Muscle layer of colon (tissue), 2 donors: ENCODE measurements at regions not wholly inside any gene's neighbourhood (a gene's known extent, or its start where the extent isn't known, plus 50 kb on each side); places are given as distances from the start of the nearest gene placed in this dataset.
"Not testable (repeated sequence)": the region's sequence is repeated elsewhere in the genome, so short reads cannot be mapped to it uniquely, and the experiment has no call there.

ENCODE experiments used
- H3K27ac ChIP-seq: one replicate; pipeline ENCODE4 v1.7.0; 2013; ENCODE audit warnings: low read depth, mild to moderate bottlenecking, low read length, moderate library complexity
- H3K27me3 ChIP-seq, 2 donors: one replicate each; pipeline ENCODE4 v1.7.0; 2013; ENCODE audit warnings: low read length in 2 of 2, mild to moderate bottlenecking in 2 of 2; ENCODE audit not compliant: insufficient read depth in 2 of 2, control insufficient read depth in 1 of 2
- H3K36me3 ChIP-seq: one replicate; pipeline ENCODE4 v1.7.0; 2013; ENCODE audit warnings: mild to moderate bottlenecking, low read length; ENCODE audit not compliant: insufficient read depth
- H3K4me1 ChIP-seq: one replicate; pipeline ENCODE4 v1.7.0; 2013; ENCODE audit warnings: mild to moderate bottlenecking, low read length; ENCODE audit not compliant: insufficient read depth
- H3K4me3 ChIP-seq, 2 donors: one replicate each; pipeline ENCODE4 v1.7.0; 2013; ENCODE audit warnings: low read length in 2 of 2, low read depth in 1 of 2, mild to moderate bottlenecking in 1 of 2, moderate library complexity in 1 of 2
- H3K9ac ChIP-seq: one replicate; pipeline ENCODE4 v1.7.0; 2013; ENCODE audit warnings: low read length
- H3K9me3 ChIP-seq: one replicate; pipeline ENCODE4 v1.7.0; 2013; ENCODE audit warnings: mild to moderate bottlenecking, low read length
- donor health status: abdominal sarcoma.
- donor health status: Adenocarcinoma of cecum.

DNA sequence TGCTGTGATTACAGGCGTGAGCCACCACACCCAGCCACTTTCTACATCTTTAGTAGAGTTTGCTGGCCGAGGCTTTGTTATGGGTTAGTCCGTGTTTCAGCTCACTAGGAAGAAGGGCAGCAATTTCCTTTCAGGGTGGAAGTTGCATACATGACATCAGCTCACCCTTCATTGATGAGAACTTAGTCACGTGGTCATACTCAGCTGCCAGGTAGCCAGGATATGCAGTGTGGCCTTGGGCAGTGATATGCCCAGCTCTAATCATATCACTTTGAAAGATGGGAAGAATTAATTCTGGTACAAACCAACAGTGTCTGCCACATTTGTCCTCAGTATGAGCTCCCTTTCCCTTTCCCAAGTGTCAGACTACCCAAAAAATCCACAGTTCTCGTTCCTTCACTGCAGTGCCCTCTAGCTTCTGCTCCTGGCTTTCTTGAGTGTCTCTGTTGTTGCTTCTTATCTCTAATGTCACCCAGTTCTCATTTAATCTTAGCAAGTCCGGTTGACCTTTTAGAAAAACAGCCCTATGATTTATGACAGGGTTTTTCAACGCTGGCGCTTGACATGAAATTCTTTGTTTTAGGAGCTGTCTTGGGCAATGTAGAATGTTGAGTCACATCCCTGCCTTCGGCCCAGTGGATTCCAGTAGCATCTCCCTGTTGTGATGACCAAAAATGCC is 108.7 kb upstream of the ITGB1 start:
- H3K27ac ChIP-seq, result no peak overlapping the region
- H3K9me3 ChIP-seq, result no peaks in the 10 kb centered on the region
- H3K9ac ChIP-seq, result no peak overlapping the region
- no peaks in the 10 kb centered on the region for H3K36me3 ChIP-seq
- no peaks in the 10 kb centered on the region for H3K4me1 ChIP-seq
- no peak overlapping the region for H3K4me3 ChIP-seq
- H3K27me3 ChIP-seq, result no peaks in the 10 kb centered on the region

GRCh38 chr10:33065111-33065510 is 107.1 kb upstream of the ITGB1 start:
- H3K4me3 ChIP-seq, result no peak overlapping the region
- H3K36me3 ChIP-seq, result no peaks in the 10 kb centered on the region
- no peak overlapping the region for H3K27ac ChIP-seq
- H3K27me3 ChIP-seq, result no peaks in the 10 kb centered on the region
- no peak overlapping the region for H3K9ac ChIP-seq
- no peaks in the 10 kb centered on the region for H3K4me1 ChIP-seq
- no peaks in the 10 kb centered on the region for H3K9me3 ChIP-seq

DNA sequence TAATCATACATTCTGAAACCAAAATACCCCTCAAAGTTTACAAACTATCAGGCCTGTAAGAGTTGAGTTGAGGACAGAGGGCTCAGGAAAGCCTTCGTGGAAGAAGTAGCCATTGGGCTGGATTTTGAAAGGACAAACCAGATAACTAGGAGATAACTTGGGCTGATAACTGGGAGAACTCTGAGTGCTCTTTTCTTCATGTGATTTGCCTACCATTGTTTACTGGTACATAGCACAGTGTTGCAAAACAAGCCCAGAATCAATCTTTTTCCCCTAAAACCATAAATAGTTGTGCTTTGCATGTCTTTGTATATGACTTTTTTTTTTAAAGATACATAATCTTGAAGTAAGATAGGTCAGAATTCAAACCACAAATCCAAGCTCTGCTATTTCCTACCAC is 106.7 kb upstream of the ITGB1 start:
- H3K9ac ChIP-seq, result no peak overlapping the region
- no peak overlapping the region for H3K27ac ChIP-seq
- H3K27me3 ChIP-seq, result no peaks in the 10 kb centered on the region
- H3K9me3 ChIP-seq, result no peaks in the 10 kb centered on the region
- no peaks in the 10 kb centered on the region for H3K36me3 ChIP-seq
- H3K4me3 ChIP-seq, result no peak overlapping the region
- no peaks in the 10 kb centered on the region for H3K4me1 ChIP-seq

DNA sequence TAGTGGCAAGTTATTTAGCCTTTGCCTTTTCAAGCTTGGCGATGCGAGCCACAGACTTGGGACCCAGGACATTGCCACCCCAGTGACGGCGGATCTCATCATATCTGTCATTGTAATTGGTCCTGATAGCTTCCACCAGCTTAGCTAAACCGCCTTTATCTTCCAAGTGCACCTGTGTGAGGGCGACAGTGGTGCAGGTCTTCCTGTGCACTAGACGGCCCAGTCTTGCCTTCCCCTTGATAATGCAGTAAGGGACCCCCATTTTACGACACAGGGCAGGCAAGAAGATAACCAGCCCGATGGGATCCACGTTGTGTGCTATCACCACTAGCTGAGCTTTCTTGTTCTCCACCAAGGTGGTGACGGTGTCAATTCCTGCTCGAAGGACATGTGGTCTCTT is 99.6 kb upstream of the ITGB1 start:
- Histone ChIP-seq H3K4me1 (no peaks in the 10 kb centered on the region), H3K9me3 (no peaks in the 10 kb centered on the region), H3K9ac (no peak overlapping the region)

DNA sequence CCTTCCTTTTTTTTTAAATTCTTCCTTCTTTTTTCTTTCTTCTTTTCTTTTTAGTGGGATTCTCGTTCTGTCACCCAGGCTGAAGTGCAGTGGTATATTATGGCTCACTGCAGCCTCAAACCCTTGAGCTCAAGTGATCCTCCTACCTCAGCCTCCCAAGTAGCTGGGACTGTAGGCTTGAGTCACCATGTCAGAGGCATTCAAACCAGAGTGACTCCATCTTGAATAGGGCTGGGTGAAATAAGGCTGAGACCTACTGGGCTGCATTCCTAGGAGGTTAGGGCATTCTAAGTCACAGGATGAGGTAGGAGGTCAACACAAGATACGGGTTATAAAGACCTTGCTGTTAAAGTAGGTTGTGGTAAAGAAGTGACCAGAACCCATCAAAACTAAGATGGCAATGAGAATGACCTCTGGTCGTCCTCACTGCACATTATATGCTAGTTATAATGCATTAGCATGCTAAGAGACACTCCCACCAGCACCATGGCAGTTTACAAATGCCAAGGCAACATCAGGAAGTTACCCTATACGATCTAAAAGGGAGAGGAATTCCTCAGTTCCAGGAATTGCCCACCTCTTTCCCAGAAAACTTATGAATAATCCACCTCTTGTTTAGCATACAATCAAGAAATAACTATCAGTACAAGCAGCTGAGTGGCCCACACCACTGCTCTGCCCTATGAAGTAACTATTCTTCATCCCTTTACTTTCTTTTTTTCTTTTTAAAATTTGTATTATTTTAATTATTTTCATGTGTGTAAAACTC is 99.0 kb upstream of the ITGB1 start:
- Histone ChIP-seq H3K36me3 (no peaks in the 10 kb centered on the region), H3K4me3 (no peak overlapping the region), H3K9ac (no peak overlapping the region), H3K27me3 (no peaks in the 10 kb centered on the region), H3K9me3 (no peaks in the 10 kb centered on the region), H3K4me1 (no peaks in the 10 kb centered on the region), H3K27ac (no peak overlapping the region)

More for the DNA sequence above, 99.6 kb upstream of the ITGB1 start:
- Histone ChIP-seq H3K4me3 (no peak overlapping the region), H3K27me3 (no peaks in the 10 kb centered on the region), H3K36me3 (no peaks in the 10 kb centered on the region), H3K27ac (no peak overlapping the region)

DNA sequence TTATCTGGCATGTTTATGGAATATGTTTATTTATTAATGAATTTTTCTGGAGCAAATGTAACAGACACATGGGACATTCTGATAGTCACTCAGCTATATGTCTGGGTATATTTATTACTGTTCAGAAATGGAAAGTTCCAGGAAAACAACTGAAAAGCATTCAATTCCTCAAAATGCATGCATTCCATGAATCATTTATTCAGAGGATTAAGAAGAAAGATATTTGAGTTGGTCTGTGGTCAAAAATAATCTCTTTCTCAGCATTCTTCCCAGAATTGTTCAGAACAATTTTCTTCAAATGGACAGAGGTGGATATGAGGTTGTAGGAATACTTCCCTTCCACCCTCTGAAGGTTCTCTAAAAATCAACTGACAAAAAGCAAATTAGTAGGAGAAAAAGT is 97.6 kb upstream of the ITGB1 start:
- Histone ChIP-seq H3K4me3 (no peak overlapping the region), H3K9me3 (no peaks in the 10 kb centered on the region), H3K36me3 (no peaks in the 10 kb centered on the region)

DNA sequence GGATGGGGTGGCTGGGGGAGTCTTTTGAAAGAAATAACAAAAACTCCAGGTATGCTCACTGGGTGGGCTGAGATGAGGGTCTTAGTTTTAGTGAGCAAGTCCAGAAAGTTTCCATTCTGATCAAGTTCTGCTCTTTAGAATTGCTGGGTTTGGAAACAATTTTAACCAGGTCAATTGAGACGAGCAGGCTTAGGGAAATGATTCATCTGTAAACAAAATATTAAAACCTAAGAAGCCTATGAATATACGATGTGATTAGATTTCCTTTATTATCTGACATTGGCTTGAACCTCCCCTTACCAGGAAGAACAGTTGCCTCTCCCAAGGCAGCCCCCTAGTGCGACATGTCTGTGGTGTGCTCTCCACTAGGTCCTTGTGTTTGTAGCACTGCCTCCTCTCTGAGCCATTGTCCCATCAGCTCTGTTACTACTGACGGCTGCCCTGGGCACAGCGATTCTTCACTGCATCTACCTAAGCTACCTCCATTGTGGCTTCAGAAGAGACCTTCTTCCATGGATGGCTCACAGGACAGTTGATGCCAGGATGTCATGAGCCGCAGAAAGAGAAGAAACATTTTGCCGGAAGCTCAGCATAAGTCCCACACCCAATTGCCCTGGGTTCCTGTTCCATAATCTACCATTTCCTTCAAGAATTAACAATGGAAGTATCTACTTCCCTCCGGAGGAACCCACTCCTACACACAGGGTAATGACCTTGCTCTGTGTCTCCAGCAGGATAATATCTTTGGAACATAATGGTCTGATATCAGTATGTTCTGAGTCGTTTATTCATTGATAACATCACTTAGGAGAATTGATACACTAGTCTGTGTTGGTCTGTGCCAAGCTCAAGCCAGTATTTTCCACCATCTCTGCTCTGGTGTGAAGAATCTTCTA is 95.1 kb upstream of the ITGB1 start:
- Histone ChIP-seq H3K27me3 (no peaks in the 10 kb centered on the region), H3K36me3 (no peaks in the 10 kb centered on the region), H3K4me1 (no peaks in the 10 kb centered on the region), H3K27ac (no peak overlapping the region), H3K9ac (no peak overlapping the region), H3K4me3 (no peak overlapping the region), H3K9me3 (no peaks in the 10 kb centered on the region)

More for the DNA sequence above, 97.6 kb upstream of the ITGB1 start:
- Histone ChIP-seq H3K4me1 (no peaks in the 10 kb centered on the region), H3K9ac (no peak overlapping the region), H3K27me3 (no peaks in the 10 kb centered on the region), H3K27ac (no peak overlapping the region)

GRCh38 chr10:33052263-33052875 is 94.3 kb upstream of the ITGB1 start:
- H3K27ac ChIP-seq, result no peak overlapping the region
- no peaks in the 10 kb centered on the region for H3K27me3 ChIP-seq
- no peak overlapping the region for H3K9ac ChIP-seq
- no peak overlapping the region for H3K4me3 ChIP-seq
- H3K4me1 ChIP-seq, result no peaks in the 10 kb centered on the region
- no peaks in the 10 kb centered on the region for H3K9me3 ChIP-seq
- H3K36me3 ChIP-seq, result no peaks in the 10 kb centered on the region

- H3K27ac ChIP-seq, H3K9ac ChIP-seq, H3K36me3 ChIP-seq, H3K9me3 ChIP-seq, H3K4me1 ChIP-seq, H3K27me3 ChIP-seq, H3K4me3 ChIP-seq: not testable (repeated sequence)
Observed at GRCh38 chr10:33049963-33050920, 92.2 kb upstream of the ITGB1 start.

DNA sequence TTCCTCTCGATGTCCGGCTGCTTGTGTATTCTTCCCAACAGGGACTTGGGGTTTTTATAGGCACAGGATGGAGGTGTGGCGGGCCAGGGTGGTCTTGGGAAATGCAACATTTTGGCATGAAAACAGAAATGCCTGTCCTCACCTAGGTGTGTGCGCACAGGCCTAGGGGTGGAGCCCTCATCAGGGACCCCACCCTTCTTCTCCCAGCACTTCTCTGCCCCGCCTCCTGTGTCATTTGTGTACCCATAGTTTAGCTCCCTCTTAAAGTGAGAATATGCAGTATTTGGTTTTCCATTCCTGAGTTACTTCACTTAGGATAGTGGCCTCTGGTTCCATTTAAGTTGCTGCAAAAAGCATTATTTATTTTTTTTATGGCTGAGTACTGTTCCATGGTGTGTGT is 90.2 kb upstream of the ITGB1 start:
- Histone ChIP-seq H3K4me1 (no peaks in the 10 kb centered on the region), H3K27ac (no peak overlapping the region), H3K27me3 (no peaks in the 10 kb centered on the region), H3K9me3 (no peaks in the 10 kb centered on the region), H3K36me3 (no peaks in the 10 kb centered on the region), H3K4me3 (no peak overlapping the region), H3K9ac (no peak overlapping the region)
